GM10266 (cell line): ENCODE measurements at regions not wholly inside any gene's neighbourhood (a gene's known extent, or its start where the extent isn't known, plus 50 kb on each side); places are given as distances from the start of the nearest gene placed in this dataset.

Experiments used
- DNase-seq: peaks from one replicate; pipeline ENCODE4 v3.0.0; 2012; ENCODE audit errors: extremely low spot score
- TF ChIP-seq, protein P1 (sequence below): IDR thresholded peaks from 2 replicates; pipeline ENCODE4 v1.5.1; 2012; ENCODE audit warnings: mild to moderate bottlenecking, low read depth; ENCODE audit not compliant: control insufficient read depth, insufficient read depth; ENCODE audit errors: missing control alignments

DNA sequence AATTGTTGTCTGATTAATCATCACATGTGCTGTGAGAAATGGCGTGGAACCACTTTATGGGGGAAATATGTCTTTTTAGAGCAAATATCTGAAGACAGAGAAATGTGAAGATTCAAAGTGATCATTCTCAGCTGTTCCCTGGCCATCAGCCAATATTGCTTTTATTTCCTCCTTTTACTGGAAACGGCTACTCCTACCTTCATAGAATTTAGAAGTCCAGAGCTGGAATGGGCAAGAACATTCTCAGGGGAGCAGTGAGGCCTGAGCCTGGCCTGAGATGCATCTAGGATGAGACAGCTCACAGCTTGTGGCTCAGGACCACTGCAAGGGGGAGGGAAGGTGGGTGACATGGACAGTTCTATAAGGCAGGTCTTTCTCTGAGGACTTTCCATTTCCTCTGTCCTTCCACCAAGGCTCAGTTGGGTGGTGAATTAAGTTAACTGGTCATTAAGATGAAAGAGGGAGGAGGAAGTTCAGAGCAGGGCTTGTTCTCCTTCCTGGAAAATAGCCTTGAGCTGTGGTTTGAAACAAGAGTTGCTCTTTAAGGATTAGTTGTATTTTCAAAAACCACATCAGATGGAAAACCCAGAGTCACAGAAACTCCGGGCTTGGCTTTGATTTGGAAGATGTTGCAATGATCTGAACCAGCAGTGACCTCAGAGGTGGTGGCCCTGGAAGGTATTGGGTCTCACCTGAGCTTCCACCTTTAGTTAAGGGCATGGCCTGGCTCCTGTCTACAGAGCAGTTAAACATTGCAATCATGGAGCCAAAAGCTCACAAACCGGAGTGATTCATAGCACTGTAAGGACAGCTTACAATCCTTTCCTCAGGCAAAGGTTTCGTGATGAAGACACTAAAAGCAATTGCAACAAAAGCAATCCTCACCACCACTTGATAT, 144.3 kb downstream of the VAPA start:
- no peak for DNase-seq
- TF ChIP-seq, protein P1, sequence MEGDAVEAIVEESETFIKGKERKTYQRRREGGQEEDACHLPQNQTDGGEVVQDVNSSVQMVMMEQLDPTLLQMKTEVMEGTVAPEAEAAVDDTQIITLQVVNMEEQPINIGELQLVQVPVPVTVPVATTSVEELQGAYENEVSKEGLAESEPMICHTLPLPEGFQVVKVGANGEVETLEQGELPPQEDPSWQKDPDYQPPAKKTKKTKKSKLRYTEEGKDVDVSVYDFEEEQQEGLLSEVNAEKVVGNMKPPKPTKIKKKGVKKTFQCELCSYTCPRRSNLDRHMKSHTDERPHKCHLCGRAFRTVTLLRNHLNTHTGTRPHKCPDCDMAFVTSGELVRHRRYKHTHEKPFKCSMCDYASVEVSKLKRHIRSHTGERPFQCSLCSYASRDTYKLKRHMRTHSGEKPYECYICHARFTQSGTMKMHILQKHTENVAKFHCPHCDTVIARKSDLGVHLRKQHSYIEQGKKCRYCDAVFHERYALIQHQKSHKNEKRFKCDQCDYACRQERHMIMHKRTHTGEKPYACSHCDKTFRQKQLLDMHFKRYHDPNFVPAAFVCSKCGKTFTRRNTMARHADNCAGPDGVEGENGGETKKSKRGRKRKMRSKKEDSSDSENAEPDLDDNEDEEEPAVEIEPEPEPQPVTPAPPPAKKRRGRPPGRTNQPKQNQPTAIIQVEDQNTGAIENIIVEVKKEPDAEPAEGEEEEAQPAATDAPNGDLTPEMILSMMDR, result no peak

DNA sequence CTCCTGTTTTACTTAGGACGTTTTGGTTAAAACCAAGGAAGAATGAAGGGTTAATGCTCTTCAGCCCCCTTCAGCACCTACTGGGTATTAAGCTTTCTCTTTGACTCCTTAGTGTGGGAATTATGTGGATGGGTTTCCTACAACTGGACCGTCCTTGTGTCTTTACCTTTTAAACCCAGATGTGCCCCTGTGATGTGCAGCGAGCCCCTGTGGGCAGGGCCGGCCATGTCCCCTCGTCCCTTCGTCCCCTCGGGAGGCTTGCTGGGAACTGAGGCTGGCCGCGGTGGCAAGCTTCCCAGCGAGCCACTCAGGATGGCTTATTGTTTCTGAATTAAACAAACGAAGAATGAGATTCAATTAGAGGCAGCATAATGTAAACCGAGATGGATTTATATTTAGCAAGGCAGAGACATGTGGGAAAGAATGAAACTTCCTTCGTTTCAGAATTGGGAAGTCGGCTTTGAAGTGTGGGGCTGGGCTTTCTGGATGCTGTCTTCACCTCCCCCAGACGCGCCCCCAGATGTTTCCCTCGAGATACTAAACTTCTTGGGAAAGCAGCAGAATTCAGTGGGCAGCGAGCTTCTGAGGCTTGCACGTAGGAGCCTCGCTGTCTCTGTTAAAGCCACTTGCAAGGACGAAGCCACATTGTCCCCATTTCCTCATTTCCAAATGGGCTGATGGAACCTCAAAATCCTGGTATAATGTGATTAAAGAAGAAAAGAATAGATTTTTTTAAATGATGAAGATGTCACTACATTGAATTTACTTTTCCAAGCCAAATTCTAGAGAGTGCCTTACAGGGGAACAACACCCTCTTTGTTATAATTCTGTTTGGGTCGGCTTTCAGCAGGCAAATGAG, 146.0 kb downstream of the VAPA start:
- DNase-seq, result no peak
- TF ChIP-seq, protein P1, result no peak

DNA sequence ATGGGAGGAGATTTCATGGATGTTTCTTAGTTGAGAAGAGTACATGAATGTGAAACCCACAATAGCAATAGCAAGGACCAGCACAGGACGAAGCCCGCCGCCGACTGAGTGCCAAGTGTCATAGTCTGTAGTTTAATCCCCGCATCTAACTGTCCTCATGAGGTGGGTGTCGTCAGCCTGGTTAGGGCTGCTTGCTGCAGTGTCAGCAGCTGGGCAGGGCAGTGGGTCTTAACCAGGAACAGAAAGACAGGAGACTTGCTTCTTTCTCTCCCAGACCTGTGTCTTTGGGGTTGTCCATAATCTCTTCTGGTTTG, 146.6 kb downstream of the VAPA start:
- TF ChIP-seq, protein P1, result no peak
- DNase-seq, result no peak

DNA sequence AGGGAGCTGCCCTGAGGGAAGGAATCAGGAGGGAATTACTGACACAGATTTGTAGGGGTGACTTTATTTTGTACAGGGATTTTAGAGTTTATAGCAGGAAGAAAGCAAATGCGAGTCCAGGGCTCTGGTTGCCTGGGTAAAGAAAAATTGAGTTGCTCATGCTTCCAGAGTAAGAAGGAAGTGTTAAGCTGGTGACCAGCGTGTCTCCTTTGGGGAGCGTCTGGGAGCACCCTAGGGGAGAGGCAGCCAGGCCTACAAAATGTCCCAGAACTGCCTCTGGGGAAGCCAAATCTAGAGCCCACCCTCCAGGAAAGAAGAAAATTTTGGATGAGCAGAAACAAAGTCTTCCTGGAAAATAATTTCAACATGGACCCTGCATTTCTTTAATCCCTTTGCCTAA, 147.0 kb downstream of the VAPA start:
- TF ChIP-seq, protein P1, result no peak

DNA sequence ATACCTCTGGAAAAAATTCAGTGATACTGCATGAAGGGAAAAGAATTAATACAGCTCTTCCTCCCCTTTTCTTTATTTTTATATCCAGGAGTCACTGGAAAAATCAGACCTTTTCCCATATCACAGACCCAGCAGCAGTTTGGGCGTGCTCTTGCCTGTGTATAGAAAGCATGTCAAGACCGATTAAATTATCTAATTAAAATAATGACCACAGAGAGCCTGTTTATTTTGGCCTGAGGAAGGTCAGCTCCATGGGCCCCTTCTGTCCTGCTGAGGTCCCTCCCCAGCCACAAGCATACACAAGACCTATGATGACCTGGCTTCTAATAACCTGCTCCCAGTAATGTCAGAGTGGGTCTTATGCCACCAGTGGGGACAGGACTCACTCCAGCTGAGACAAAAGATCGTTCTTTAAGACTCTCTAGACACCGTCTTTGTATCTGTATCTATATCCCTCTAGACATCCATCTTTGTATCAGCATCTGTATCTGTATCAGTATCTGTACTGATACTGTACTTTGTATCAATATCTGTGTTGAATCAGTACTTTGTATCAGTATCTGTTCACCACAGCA, 147.8 kb downstream of the VAPA start:
- TF ChIP-seq, protein P1, result no peak
- no peak for DNase-seq

More for the DNA sequence above, 147.0 kb downstream of the VAPA start:
- no peak for DNase-seq

DNA sequence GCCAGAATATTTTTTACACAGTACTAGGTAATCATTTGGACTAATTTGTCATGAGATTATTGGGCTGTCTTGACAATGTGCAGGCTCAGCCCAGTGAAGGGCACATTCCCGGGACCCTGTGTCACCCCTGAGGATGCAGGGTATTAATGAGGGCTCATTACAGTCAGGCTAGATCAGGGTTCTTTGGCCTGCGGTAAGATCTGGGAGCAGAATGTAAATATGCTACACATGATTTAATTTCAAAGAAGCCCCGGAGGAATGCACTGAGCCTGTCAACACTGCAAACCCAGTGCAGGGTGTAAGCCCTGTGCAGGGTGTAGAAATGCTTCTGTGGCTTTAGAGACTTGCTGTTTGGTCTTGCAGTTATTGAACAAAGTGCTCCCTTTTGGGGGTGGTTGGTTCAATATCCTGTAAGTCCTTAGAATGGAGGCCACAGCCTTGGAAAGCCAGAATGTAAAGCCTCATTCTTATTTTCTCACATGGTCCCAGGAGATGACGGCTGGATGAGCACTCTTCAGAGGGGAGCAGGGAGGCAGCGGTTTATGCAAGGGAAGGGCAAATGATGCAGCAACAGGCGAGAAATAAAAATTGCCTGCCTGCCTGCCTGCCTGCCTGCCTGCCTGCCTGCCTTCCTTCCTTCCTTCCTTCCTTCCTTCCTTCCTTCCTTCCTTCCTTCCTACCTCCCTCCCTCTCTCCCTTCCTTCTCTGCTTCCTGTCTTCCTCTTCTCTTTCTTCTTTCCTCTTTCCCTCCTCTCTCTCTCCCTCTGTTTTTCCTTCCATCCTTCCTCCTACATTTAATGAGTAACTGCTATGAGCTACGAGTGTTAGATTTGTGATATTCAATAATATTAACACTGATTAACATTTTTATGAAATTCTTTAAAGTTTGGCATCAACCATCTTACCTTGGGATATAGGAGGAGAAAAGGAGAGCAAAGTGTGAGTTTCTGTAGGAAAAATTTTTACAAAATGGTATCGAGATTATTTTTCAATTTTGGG, 148.8 kb downstream of the VAPA start:
- TF ChIP-seq, protein P1, result no peak
- DNase-seq, result no peak
